GM21619 (cell line): ENCODE measurements at regions not wholly inside any gene's neighbourhood (a gene's known extent, or its start where the extent isn't known, plus 50 kb on each side); places are given as distances from the start of the nearest gene placed in this dataset.

Experiments
- ATAC-seq: cut with Tn5 transposase; IDR thresholded peaks from one replicate; pipeline ENCODE4 v1.9.1; 2021; ENCODE audit not compliant: unreplicated experiment

DNA sequence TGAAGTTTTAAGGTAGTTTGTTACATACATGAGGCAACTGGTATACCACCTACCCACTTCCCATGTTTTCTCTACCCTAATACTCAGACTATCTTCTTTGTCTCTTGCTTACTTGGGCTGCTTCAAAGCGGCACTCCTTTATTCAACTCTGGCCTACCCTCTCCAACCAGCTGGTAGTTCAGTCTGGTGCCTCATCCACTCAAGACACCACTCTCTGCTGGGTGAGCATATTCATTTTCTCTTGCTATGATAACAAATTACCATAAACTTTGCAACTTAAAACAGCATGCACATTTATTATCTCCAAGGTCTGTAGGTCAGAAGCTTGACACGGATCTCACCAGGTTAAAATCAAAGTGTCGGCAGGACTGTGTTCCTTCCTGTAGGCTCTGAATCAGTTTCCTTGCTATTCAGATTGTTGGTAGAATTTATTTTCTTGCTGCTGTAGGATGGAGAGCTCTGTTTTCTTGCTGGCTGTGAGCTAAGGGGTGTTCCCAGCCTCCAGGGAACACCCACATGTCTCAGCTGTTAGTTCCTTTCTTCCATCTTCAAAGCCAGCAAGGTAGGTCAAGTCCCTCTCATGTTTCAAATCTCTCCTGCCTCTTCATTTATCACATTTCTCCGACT lies 666.0 kb downstream of the DIAPH3 start:
- no peak for ATAC-seq

DNA sequence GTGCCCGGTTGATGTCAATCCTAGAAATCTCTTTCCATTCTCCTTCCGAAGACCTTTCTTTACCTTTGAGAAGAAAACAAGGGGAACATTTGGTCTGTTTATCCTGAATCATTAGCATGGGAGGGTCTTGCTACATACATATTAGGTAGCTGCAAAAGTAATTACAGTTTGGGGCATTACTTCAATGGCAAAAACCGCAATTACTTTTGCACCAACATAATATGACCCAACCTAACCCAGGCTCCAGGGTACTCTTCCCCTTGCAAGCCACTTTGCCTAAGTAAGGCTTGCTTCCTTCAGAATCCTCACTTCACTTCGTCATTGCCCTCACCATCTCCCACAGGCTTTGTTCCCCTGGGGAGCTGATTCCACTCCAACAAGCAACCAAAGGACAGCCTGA lies 662.7 kb downstream of the DIAPH3 start:
- ATAC-seq, result no peak

DNA sequence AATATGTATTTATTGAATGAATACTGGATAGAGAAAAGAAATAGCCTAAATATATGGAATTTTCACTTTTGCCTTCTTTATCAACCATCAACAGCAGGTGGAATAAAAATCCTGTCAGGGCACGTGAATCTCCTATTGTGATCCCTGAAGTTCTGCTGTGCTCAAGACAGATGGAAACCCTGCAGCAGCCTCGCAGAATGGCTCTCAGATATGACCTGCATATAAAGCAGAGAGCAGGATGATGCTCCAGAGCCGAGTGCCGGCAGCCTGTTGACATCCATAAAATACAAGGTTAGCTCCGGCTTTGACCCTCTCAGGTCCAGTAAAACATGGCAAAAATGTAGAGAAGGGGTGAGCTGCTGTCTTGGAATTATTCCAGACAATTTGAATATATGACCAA lies 659.3 kb downstream of the DIAPH3 start:
- ATAC-seq, result no peak

GRCh38 chr13:59510386-59510785 lies 653.3 kb downstream of the DIAPH3 start:
- ATAC-seq, result no peak

DNA sequence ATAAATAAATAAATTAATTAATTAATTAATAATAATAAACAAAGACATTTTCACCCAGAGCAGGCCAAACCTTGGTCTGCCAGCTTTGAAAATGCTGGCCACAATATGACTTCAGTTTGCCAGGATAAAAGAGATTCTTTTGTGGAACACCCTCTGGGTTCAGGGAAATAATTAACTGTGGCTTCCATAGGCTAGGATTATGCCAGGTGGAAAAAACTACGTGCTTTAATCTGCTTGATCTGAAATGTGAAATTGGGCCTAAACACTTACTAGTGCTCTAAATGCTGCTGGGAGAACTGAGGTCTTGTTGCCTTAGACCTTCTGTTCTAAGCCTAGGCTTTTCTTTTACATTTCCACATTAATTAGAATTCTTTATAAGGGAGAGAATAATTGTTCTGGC lies 650.0 kb downstream of the DIAPH3 start:
- no peak for ATAC-seq

GRCh38 chr13:59514316-59514715 lies 649.4 kb downstream of the DIAPH3 start:
- ATAC-seq, result no peak

- no peak for ATAC-seq
These were observed 643.9 kb downstream of the DIAPH3 start for GRCh38 chr13:59519819-59520218.

DNA sequence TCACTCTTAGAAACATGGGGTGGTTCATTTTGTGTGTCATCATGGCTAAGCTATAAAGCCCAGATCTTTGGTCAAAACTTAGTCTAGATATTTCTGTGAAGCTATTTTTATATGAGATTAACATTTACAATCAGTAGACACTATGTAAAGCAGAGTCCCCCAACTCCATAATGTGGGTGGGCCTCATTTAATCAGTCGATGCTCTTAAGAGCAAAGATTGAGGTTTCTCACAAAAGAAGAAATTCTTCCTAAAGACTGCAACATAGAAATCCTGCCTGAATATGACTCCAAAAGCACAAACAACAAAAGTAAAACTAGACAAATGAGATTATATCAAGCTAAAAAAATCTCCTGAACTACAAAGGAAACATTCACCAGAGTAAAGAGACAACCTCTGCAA lies 642.2 kb downstream of the DIAPH3 start:
- no peak for ATAC-seq

GRCh38 chr13:59522652-59523051 lies 641.1 kb downstream of the DIAPH3 start:
- ATAC-seq, result no peak

DNA sequence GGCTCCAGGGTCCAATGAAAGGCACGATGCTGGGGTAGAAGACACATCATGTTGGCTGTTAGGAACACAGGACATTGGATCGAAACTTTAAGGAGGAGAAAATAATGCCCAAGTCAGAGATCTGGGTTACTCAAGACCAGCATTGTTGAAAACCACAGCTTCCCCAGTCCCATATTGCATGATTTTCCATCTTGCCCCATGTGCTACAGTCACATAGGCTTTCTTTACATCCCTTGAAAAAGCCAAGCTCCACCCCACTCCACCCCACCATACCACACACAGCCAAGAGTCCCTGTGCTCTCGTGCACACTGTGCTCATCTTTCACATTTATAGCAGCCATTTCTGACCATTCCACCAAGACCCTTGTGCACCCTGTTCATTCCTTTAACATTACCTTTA lies 636.2 kb downstream of the DIAPH3 start:
- ATAC-seq, result no peak

- no peak for ATAC-seq
These were observed 632.1 kb downstream of the DIAPH3 start for GRCh38 chr13:59531571-59532091.

GRCh38 chr13:59532405-59532804 lies 631.3 kb downstream of the DIAPH3 start:
- ATAC-seq, result no peak

GRCh38 chr13:59533561-59534555 lies 629.9 kb downstream of the DIAPH3 start:
- no peak for ATAC-seq

DNA sequence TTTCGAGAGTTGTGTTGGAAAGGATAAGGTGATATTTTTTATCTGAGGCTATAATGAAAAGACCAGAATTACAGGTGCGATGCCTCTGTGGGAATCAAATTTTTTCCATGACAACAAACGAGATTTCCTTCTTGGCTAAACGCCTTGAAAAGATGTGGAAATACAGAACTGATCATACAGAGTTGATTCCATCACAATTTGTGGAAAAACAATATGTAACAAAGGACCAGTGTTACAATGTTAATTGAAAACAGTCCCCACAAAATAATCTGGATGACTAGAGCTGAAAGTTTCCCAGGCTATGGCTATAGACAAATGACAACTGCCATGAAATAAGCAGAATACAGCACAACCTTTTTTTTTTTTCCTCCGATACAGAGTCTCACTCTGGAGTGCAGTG lies 628.9 kb downstream of the DIAPH3 start:
- ATAC-seq, result no peak

DNA sequence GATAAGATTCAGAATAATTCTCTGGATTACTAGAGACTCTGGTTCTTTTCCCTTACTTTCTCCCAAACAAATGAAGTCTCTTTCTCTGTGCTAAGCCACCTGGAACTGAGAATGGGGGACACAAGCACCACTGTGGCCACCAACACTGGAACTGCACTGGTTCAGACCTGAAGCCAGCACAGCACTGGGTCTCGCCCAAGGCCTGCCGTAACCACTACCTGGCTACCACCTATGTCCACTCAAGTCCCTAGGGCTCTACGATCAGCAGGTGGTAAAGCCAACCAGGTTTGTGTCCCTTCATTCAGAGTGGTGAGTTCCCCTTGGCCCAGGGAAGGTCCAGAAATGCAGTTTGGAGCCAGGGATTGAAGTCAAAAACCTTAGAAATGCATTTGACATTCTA lies 626.2 kb downstream of the DIAPH3 start:
- no peak for ATAC-seq

- no peak for ATAC-seq
These were observed 625.2 kb downstream of the DIAPH3 start for GRCh38 chr13:59538512-59538911.

GRCh38 chr13:59542303-59542702 lies 621.4 kb downstream of the DIAPH3 start:
- ATAC-seq, result no peak

DNA sequence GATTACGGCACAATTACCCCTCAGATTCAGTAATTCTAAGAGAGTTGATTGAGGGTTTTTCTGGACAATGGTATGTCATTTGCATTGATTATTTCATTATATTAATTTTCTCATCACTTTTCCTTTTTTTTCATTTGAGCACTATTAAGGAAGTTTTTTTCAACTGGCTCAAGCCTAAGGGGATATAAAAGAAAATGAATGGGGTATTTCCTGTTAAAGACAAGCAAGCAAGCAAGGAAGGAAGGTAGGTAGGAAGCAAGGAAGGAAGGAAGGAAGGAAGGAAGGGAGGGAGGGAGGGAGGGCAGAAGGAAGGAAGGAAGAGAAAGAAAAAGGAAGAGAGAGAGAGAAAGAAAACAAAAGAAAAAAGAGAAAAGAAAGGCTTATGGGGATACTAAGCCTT lies 620.3 kb downstream of the DIAPH3 start:
- no peak for ATAC-seq

GRCh38 chr13:59545007-59545406 lies 618.7 kb downstream of the DIAPH3 start:
- ATAC-seq, result no peak

DNA sequence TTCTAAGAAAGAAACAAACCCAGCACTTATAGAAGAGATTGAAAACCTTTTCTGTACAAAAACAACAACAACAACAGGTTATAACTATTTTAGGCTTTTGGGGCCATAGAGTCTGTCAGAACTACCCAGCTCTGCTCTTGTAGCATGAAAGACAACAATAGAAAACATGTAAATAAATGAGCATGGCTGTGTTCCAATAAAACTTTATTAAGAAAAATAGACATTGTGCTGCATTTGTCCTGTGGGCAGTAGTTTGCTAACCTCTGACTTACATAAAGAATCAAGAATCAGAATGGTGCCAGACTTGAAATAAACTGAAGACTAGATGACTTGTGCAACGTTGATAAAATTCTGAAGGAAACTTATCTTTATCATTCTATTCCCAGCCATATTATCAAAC lies 617.5 kb downstream of the DIAPH3 start:
- no peak for ATAC-seq

GRCh38 chr13:59547950-59548349 lies 615.8 kb downstream of the DIAPH3 start:
- ATAC-seq, result no peak

DNA sequence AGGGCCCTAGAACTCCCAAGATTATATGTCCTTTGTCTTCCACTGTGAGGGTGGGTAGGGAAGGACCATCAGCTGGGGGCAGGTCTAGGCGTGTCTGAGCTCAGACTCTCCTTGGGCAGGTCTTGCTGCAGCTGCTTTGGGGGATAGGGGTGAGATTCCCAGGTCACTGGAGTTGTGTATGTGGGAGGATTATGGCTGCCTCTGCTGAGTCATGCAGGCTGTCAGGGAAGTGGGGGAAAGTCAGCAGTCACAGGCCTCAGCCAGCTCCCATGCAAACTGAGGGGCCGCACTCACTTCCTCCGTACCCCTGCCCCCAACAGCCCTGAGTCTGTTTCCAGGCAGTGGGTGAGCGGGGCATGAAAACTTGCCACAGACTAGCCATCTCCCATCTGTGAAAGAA lies 600.8 kb downstream of the DIAPH3 start:
- no peak for ATAC-seq
